Activated naive CD4-positive, alpha-beta T cell treated with Interleukin-2 at 50 U/mL for 16 hours (primary cell): ENCODE measurements at regions not wholly inside any gene's neighbourhood (a gene's known extent, or its start where the extent isn't known, plus 50 kb on each side); places are given as distances from the start of the nearest gene placed in this dataset.
"Not testable (repeated sequence)": the region's sequence is repeated elsewhere in the genome, so short reads cannot be mapped to it uniquely, and the experiment has no call there.

Experiments used
- DNase-seq: peaks from one replicate; pipeline ENCODE4 v3.0.0-alpha.2; 2020

DNA sequence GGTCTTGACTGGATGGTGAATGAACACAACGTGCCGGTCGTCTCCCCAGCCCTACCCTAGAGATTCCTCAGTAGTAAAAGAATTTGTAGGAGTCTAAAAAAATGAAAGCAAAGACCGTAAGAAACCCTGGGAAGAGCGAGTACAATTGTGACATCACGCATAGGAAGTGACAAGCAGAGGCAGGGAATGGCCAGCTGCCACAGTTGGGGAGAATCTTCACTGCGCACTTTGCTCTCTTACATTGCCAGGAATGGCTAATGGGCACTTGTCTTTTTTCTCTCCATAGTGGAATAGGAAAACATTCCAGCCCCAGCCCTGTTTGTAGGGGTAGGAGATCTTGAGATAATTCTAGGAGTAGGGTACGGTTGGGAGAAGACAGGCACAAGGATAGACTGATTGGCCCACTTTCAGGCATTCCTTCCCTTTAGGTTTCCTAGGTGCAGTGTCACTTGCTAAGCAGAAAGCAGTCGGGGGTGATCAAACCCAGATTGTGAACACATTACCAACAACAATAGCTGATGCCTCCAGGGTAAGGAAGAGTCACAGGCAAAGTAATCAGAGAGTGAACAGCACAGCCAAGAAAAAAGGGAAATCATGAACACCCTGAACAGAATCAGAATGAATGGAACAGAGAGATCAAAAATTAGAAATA is 302.7 kb downstream of the MAN2A1 start:
- no peak for DNase-seq

DNA sequence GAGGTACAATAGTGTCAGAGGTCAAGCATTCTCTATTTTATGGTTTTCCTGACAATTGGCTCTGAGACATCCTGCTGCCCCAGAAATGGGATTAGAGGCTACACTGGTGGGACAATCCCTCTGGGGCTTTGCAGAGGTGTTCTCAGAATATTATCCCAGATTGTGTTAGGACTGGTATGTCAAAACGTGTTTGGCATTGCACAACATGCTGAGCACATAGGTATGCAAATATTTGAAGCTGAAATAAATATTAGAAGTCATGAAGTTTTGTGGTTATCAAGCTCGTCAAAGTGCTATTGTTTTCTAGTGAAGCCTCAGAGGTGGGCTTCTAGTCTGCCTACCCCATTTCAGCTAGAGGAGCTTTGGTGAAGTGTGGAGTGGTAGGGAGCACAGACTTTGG is 304.4 kb downstream of the MAN2A1 start:
- no peak for DNase-seq

DNA sequence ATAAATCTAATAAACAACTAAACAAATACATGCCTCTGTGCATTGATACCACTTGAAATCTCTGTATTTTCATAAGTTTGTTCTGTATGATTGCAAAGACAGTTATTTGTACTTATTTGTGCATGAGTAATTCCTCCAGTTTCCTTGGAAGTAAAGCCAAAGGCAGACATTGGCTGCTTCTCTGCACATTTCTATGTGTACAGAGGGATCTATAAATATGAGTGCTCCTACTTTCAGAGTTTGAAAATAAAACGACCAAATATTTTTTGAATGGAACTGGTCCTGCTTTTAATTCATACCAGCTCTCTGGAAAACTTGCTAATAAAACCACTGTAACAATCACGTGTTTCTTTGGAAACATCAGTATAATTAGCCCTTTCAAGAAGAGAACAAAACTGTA is 306.5 kb downstream of the MAN2A1 start:
- DNase-seq: no peak

DNA sequence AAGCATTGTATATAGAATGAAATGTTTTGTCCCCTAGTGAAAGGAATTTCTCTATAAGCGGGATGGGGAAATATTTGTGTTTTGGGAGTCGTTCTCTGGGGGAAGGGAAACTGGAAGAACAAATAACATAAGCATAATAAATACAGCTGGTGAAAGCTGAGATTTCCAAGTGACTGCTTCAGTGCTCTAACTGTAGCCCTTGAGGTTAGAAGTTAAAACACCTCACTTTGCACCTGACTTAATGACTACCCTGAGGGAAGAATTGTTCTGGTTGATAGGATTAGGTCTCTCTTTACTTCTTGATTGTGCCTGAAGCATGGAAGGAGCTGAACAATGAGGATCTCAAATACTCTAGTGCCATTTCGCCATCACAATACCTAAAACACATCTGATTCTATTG is 307.4 kb downstream of the MAN2A1 start:
- no peak for DNase-seq

DNA sequence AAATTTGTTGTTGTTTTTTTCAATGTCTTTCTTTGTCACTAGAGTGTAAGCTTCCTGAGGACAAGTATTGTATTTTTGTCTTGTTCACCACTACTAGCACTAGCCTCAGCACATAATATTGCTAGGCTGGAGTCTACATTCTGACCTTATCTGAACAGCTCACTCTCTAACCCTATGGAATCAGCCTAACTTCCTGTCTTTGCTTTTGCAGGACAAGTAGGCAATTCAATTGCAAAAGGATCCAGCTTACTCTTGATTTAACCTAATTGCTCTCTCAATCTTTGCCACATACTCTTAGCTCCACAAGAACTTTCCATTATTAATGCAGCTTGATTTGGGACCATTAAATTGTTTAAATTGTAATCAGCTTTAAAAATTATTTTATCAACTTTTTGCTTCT is 308.5 kb downstream of the MAN2A1 start:
- no peak for DNase-seq

DNA sequence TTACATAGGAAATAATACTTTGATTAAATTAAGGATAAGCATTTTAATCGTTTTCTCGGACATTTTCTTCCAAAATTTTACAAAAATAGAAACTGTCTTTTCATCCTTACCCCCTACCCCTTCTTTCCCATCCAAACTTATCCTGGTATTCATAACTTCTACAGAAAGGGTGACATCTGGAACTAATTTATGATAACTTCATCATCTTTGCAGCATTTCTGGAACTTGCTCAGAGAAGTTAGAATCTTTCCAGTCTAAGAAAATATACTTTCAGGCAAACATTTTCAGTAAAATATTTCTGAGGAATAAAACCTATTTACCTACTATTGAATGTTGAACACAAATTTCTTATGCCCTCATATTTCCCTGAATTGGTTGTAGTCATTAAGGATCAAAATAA is 309.0 kb downstream of the MAN2A1 start:
- DNase-seq: no peak

DNA sequence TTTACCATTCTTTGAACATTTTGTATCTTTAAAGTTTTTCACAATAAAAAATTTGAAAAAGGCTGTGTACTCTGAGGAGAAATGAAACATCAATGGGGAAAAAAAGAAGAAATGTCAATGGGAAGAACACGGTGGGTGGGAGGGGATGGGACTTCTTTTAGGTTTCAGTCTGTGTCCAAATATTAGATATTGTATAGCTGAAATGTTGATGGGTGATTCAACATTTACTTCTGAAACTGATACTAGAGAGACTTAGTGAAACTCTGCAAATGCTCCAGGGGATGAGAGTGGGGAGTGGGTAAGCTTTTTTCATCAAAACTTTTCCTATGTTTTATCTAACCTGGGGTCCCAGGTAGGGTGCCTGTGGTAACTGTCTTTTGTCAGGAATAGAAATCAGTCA is 311.9 kb downstream of the MAN2A1 start:
- no peak for DNase-seq

DNA sequence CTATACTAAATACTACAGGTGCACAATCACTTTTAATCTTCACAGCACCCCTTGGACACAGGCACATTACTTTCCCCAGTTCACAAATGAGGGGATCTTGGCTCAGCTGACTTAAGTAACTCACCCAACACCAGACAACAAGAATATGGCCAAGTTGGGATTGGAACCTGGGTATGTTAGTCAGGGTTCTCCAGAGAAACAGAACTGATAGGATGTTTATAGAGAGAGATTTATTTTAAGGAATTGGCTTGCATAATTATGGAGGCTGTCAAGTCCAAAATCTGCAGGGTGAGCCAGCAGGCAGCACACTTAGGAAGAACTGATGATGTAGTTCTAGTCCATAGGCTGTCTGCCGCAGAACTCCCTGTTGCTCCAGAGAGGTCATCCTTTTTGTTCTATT is 312.9 kb downstream of the MAN2A1 start:
- no peak for DNase-seq

DNA sequence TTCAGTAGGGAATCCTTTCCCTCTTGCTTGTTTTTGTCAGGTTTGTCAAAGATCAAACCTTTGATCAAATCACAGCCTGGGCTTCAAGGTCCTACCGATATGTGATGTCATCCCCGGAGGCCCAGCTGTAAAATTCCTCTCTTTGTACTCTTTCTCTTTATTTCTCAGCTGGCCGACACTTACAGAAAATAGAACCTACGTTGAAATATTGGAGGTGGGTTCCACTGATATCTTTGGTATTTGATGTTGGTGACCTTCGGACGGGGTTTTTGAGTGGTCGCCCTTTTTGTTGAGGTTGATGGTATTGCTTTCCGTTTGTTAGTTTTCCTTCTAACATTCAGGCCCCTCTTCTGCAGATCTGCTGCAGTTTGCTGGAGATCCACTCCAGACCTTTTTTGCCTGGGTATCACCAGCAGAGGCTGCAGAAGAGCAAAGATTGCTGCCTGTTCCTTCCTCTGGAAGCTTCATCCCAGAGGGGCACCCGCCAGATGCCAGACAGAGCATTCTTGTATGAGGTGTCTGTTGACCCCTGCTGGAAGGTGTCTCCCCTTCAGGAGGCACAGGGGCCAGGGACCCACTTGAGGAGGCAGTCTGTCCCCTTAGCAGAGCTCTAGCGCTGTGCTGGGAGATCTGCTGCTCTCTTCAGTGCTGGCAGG is 316.3 kb downstream of the MAN2A1 start:
- DNase-seq: not testable (repeated sequence)

DNA sequence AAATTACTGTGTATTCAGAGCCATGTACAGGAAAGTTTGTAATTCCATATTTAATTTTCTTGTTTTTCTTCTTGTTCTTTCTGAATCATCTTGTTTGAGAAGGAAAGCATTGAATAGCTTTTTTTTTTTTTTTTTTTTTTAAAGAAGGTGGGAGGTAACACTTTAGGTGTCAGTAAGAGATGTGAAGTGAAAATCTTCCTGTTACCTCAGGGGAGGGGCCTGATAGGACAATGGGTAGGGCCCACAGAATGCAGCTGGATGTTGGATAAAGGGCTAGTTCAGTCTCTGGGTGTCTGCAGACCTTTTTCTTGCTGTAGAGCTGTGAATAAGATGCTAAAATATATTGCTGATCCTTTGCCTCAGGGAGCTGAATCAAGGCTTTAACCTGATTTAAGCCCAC is 317.4 kb downstream of the MAN2A1 start:
- no peak for DNase-seq

DNA sequence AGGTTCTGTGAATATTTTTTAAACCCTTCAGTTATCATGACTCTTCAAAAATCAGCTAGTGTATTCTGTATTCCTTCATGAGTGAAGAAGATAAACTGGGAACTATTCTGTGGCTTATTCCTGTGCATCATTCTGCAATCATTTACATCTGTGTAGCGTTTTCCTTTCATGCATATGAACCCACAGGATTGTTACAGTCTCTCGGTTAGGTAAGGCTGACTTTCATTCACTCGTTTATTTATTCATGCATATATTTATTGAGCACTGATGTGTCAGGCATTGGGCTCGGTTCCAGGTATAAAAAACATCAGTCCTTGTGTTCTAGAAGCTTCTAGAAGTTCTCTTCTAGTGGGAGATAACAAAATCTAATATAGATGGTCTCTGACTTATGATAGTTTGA is 318.4 kb downstream of the MAN2A1 start:
- no peak for DNase-seq

DNA sequence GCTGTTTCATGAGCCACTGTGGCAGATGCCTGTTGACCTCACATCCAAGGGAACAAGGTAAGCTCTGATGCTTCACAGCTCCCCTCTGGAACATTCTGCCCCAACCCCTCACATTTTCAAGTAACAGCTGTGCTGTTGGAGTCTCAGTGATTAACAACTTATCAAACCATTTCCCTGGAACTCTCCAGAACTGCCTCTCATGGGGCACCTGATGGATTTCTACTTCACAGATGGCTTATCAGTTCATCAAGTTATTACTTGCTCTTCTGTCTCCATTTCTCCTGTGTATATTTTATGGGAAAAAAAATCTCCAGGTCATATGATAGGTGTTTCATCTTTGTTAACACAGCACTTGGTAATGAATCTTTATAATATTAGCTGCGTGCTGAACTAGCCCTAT is 322.4 kb downstream of the MAN2A1 start:
- no peak for DNase-seq

DNA sequence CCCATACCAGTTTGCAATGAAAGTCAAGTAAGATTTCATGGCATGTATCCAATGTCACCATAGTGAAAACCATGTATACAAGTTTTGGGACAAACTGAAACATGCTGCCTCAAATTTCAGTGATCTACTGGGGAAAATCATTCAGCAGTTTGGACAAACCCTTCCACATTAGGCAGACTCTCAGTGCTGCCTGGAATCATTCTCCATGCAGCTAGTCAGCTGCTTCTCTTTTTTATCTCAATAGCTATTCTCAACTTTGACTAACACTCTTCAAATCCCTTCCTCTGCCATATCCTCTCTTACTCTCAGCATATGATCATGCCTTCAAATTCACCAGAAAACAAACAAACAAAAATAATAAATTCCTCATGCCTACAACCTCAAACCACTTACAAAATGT is 323.3 kb downstream of the MAN2A1 start:
- no peak for DNase-seq

DNA sequence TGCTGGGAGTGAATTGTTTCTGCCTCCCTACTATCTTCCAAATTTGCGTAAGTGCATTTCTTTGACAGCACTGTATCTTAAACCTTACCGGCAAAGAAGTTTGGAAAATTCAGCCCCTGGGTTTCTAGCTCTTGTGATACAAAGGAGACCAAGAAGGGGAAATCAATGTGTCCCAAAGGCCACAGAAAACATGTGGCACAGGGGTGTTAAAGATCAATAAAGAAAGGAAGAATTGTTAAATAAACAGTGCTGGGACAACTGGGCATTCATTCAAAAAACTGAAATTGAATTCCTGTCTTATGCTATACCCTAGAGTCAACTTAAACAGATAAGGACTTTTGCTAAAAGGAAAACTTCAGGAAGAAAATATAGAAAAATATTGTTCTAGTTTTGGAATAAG is 328.1 kb downstream of the MAN2A1 start:
- DNase-seq: no peak

DNA sequence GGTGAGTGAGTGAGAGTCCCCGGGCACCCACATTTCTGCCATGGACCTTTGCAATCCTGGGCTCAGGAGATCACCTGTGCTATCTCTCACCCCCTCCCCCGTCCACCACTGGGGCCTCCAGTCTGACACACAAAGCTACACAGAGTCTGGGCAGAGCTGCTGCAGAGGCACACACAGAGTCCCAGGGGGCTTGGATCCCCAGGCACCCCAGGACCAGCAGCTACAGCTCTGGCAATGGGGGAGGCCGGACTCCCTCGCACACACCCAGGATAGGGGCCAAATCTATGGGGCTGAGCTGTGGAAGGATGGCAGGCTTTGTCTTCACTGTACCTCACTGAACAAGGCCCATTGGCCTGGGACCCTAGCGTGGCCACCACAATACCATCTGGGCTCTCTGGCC is 328.8 kb downstream of the MAN2A1 start:
- no peak for DNase-seq

DNA sequence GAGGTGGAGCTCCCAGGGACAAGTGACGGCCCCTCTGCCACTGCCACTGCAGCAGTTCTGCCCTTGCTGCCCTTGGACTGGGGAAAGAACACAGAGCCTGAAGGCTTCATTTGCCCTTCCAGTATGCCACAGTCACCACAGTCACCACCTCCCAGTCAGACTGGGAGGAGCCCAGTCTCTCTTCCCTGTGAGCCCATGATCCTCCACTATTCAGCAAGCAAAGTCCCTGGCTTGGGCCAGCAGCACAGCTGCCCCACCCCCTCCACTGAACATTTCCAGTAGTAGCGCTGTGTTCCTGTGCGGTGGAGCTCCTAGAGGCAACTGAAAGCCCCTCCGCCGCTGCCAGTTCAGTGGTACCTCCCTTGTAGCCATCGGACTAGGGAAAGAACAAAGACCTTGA is 329.4 kb downstream of the MAN2A1 start:
- DNase-seq: no peak

DNA sequence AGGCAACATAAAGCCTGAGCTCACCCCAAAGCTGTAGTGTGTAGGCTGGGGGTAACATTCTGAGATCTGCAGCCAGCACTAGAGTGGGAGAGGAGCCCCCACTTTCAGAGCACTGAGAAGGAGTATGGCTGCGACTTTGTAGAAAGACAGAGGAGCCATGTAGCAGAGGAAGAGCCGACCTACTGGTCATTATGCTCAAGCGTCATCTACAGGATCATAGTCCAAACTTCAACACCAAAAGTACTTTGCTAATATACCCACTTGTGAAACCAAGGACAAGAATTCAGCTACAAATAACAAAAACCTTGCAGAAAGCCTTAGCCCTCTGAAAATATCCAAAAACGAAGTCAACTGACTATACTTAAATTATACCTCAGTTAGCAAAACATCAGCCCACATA is 330.1 kb downstream of the MAN2A1 start:
- no peak for DNase-seq

DNA sequence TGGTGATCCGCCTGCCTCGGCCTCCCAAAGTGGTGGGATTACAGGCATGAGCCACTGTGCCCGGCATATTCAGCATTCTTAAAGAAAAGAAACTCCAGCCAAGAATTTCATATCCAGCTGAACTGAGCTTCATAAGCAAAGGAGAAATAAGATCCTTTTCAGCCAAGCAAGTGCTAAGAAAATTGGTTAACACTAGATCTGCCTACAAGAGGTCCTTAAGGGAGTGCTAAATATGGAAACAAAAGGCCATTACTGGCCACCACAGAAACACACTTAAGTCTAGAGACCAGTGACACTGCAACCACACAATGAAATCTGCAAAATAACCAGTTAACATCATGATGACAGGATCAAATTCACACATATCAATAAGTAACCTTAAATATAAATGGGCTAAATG is 331.5 kb downstream of the MAN2A1 start:
- DNase-seq: no peak

DNA sequence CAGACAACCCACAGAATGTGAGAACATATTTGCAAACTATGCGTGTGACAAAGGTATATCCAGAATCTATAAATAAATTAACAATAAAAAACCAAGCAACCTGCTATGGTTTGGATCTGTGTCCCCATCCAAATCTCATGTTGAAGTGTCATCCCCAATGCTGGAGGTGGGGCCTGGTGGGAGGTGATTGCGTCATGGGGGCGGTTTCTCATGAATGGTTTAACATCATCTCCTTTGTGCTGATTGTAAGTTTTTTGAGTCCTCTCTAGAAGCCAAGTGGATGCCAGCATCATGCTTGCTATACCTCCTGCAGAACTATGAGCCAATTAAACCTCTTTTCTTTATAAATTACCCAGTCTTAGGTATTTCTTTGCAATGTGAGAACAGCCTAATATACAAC is 335.4 kb downstream of the MAN2A1 start:
- DNase-seq: no peak

DNA sequence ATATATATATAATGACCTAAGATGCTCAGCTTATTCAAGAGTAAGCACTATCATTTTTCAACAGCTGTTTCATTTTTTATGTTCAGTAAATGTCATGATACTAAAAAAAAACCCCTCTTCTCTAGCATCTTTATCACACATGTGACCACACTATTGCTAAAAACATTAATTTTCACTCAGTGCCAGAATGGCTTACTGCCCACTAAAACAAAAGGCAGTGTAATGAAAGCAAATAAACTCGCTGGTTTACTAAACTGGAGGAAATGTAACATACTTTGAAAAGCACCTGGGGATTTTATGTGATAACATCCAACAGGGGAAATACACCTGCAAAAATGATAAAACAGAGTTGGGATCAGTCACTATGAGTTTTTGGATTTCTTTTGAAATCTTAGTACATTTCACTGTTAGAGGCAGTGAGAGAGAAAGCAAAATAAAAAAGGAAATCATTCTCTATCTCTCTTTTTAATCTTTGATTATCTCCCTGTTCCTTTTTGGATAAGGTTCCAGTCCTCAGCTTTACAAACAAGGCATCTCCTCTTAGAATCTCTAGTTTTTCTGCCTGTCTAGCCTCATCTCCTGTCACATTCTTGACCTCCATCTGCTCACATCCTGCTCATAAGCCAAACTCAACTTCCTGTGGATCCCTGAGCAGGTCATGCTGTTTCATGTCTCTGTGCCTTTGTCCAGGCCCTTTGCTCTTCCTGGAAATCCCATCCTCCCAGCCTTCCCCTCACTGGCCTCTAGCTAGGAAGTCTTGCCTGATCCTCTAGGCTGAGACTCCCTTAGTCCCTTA is 338.0 kb downstream of the MAN2A1 start:
- DNase-seq: no peak

DNA sequence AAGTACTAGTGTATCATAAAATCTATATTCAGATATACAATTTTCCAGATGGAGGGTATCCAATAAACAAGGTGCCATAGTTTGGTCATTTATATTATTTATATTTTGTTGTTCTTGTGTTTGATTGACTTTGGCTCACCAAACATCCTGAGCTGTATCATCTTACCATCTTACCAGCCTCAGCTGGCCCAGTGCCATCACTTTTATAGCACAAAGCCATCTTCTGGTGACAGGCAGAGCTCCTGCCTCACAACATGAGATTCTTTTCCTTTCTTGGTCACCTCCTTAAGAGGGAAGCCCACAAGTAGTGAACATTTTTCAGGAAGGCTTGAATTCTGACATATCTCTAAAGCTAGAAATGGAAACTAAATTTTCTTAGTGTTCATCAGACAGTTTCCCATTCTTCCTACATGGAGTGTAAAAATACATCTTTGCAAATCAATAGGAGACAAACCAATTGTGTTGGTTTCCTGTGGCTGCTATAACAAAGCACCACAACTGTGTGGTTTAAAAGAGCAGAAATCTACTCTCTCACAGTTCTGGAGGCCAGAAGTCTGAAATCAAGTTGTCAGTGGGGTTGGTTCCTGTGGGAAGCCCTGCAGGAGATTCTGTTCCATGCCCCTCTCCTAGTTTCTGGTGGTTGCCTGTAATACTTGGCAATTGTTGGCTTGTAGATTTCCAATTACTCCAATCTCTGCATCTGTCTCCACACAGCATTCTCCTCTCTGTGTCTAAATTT is 341.8 kb downstream of the MAN2A1 start:
- no peak for DNase-seq

DNA sequence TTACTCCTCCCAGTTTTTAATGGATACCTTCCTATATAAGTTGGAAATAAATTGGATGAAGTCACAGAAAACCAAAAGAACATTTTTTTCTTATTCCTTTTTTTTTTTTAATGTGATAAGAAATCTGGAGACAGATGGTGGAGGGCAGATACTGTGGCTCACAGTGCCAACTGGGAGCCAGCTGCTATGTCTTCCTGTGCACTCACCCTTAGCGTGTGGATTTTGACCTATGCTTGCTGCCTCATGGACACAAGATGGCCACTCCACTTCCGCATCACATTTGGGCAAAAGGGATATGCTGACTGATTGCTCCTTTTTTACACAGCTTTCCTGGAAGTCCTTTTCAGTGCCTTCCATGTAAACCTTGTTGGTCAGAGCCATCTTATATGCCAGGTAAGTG is 342.6 kb downstream of the MAN2A1 start:
- DNase-seq: no peak

DNA sequence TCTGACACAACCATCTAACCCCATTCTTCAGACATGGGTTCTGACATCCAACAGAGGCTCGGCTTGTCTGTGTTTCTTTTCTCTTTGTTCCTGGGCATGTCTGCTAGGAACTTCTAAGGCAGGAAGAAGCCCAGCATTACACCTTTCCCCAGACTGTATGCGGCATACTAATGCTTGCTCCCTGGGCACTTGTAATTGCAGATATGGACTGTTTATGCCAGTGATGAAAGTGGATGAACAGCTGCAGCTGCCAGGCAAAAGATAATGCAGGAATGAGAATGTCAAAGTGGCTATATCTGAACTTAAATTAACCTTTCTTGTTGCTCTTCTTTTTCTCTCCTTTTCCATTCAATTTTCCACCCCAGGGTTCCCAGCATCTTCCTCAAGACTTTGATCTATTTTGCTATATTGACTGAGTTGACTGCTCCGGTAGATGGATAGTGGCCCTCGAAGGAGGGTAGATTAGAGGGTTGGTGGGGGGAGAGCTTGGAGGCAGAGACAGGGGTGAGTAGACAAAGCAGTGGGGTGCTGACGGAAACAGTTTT is 344.4 kb downstream of the MAN2A1 start:
- no peak for DNase-seq
